Testis (tissue), 2 donors: ENCODE measurements at regions not wholly inside any gene's neighbourhood (a gene's known extent, or its start where the extent isn't known, plus 50 kb on each side); places are given as distances from the start of the nearest gene placed in this dataset.
"Not testable (repeated sequence)": the region's sequence is repeated elsewhere in the genome, so short reads cannot be mapped to it uniquely, and the experiment has no call there.

ENCODE experiments used
- DNase-seq: peaks from one replicate; pipeline ENCODE4 v3.0.0-alpha.2; 2019
- H3K27ac ChIP-seq, 2 donors: fragments of 200-600 bp; sonication (generic); one replicate each; pipeline ENCODE4 v1.5.1; 2019
- H3K27me3 ChIP-seq: fragments of 200-600 bp; sonication (generic); one replicate; pipeline ENCODE4 v1.5.1; 2019
- H3K36me3 ChIP-seq: fragments of 200-600 bp; sonication (generic); one replicate; pipeline ENCODE4 v1.5.1; 2017; ENCODE audit warnings: low read depth; ENCODE audit errors: missing control alignments
- H3K4me1 ChIP-seq: fragments of 200-600 bp; sonication (generic); one replicate; pipeline ENCODE4 v1.5.1; 2019
- H3K4me3 ChIP-seq, 2 donors: fragments of 200-600 bp; sonication (generic); one replicate each; pipeline ENCODE4 v1.5.1; 2017 to 2019
- H3K9me3 ChIP-seq: fragments of 200-600 bp; sonication (generic); one replicate; pipeline ENCODE4 v1.5.1; 2017
- CTCF ChIP-seq, 3 experiments: fragments of 450-650 bp in 2 of 3; fragments of 200-600 bp in 1 of 3; sonication (generic) in 1 of 3; IDR thresholded peaks; one replicate each; pipeline ENCODE4 v1.5.1; 2016 to 2019; ENCODE audit warnings: antibody characterized with exemption in 3 of 3, mild to moderate bottlenecking in 2 of 3, moderate library complexity in 1 of 3
- POLR2A ChIP-seq: fragments of 450-650 bp; IDR thresholded peaks from one replicate; pipeline ENCODE4 v1.6.1; 2017; ENCODE audit warnings: antibody characterized with exemption, mild to moderate bottlenecking, moderate library complexity
- WGBS, 2 donors: methylation state at CpG; one replicate each; pipeline ENCODE4 v1.1.5; 2018; 5-methylcytosine and 5-hydroxymethylcytosine counted together
- intact Hi-C: fragments of 100-400 bp; cut with DNase I; formaldehyde crosslinking; loops from one replicate; pipeline ENCODE4 v1.15.1; 2023; ENCODE audit warnings: low total_unique reads

GRCh38 chr1:96464522-96464921, 257.1 kb upstream of the PTBP2 start:
- TF ChIP-seq POLR2A, result no peak
- TF ChIP-seq CTCF (IDR thresholded peaks at IDR 0.05), result no peak
- H3K27ac ChIP-seq, result no peak overlapping the region
- 81 to 87% methylated on average over 5 of the region's 5 CpGs for WGBS, 2 donors
- intact Hi-C loops, result no loop called here
- H3K27me3 ChIP-seq, result no peaks in the 10 kb centered on the region
- H3K4me3 ChIP-seq, result no peak overlapping the region
- H3K4me1 ChIP-seq, result no peaks in the 10 kb centered on the region
- H3K36me3 ChIP-seq, result no peaks in the 10 kb centered on the region
- H3K9me3 ChIP-seq, result no peaks in the 10 kb centered on the region
- DNase-seq, result no peak

GRCh38 chr1:96464991-96465390, 256.6 kb upstream of the PTBP2 start:
- no peak overlapping the region for H3K4me3 ChIP-seq
- no peak for TF ChIP-seq POLR2A
- no peak for TF ChIP-seq CTCF (IDR thresholded peaks at IDR 0.05)
- H3K9me3 ChIP-seq, result no peaks in the 10 kb centered on the region
- no peaks in the 10 kb centered on the region for H3K27me3 ChIP-seq
- no peaks in the 10 kb centered on the region for H3K36me3 ChIP-seq
- 93 to 94% methylated on average over 3 of the region's 3 CpGs for WGBS, 2 donors
- no peaks in the 10 kb centered on the region for H3K4me1 ChIP-seq
- DNase-seq, result no peak
- intact Hi-C loops, result no loop called here
- no peak overlapping the region for H3K27ac ChIP-seq

- H3K4me3 ChIP-seq, result no peak overlapping the region
- DNase-seq, result no peak
- H3K27ac ChIP-seq, result no peak overlapping the region
- TF ChIP-seq POLR2A (no peak), CTCF (IDR thresholded peaks at IDR 0.05) (no peak)
- intact Hi-C loops, result no loop called here
- H3K27me3 ChIP-seq, result no peaks in the 10 kb centered on the region
- no peaks in the 10 kb centered on the region for H3K36me3 ChIP-seq
- H3K9me3 ChIP-seq, result no peaks in the 10 kb centered on the region
- WGBS, 2 donors, result 76 to 81% methylated on average over 8 of the region's 8 CpGs
- no peaks in the 10 kb centered on the region for H3K4me1 ChIP-seq
Observed at GRCh38 chr1:96465441-96465840, 256.1 kb upstream of the PTBP2 start.

GRCh38 chr1:96466842-96467241, 254.7 kb upstream of the PTBP2 start:
- no peak overlapping the region for H3K27ac ChIP-seq
- TF ChIP-seq POLR2A, result no peak
- no peaks in the 10 kb centered on the region for H3K27me3 ChIP-seq
- H3K9me3 ChIP-seq, result no peaks in the 10 kb centered on the region
- H3K36me3 ChIP-seq, result no peaks in the 10 kb centered on the region
- DNase-seq, result no peak
- no peaks in the 10 kb centered on the region for H3K4me1 ChIP-seq
- intact Hi-C loops, result no loop called here
- WGBS, 2 donors, result 71 to 72% methylated on average over 1 of the region's 1 CpG
- no peak overlapping the region for H3K4me3 ChIP-seq

GRCh38 chr1:96469726-96470125, 251.9 kb upstream of the PTBP2 start:
- H3K36me3 ChIP-seq, DNase-seq, H3K4me3 ChIP-seq, intact Hi-C loops, H3K27me3 ChIP-seq, H3K27ac ChIP-seq, H3K9me3 ChIP-seq, H3K4me1 ChIP-seq: not testable (repeated sequence)
- 67 to 79% methylated on average over 3 to 8 of the region's 24 CpGs for WGBS, 2 donors

- H3K4me3 ChIP-seq, result no peak overlapping the region
- H3K9me3 ChIP-seq, result no peaks in the 10 kb centered on the region
- no peaks in the 10 kb centered on the region for H3K27me3 ChIP-seq
- H3K27ac ChIP-seq, result no peak overlapping the region
- DNase-seq, result no peak
- no peaks in the 10 kb centered on the region for H3K36me3 ChIP-seq
- TF ChIP-seq POLR2A (no peak), CTCF (IDR thresholded peaks at IDR 0.05) (no peak)
- H3K4me1 ChIP-seq, result no peaks in the 10 kb centered on the region
- intact Hi-C loops, result no loop called here
Observed at GRCh38 chr1:96472471-96472870, 249.1 kb upstream of the PTBP2 start.
